Natural killer cell (primary cell): ENCODE measurements at regions not wholly inside any gene's neighbourhood (a gene's known extent, or its start where the extent isn't known, plus 50 kb on each side); places are given as distances from the start of the nearest gene placed in this dataset.

Experiments
- ATAC-seq, 3 donors: fragments of 150-1000 bp in 2 of 3; fragments of 200-7000 bp in 1 of 3; cut with Tn5 transposase; 1 replicate in 1 of 3; 2 replicates in 2 of 3; pipeline ENCODE4 v1.10.0; 2021; ENCODE audit warnings: mild to moderate bottlenecking in 2 of 3, moderate library complexity in 2 of 3
- DNase-seq, 2 donors: peaks; one replicate each; pipeline versions ENCODE4 v3.0.0 to v3.0.0-alpha.2; 2013 to 2021; ENCODE audit warnings: mixed read lengths in 1 of 2
- H3K27ac ChIP-seq: one replicate; pipeline ENCODE4 v1.5.1; 2013; ENCODE audit warnings: mild to moderate bottlenecking, low read length
- H3K27me3 ChIP-seq: one replicate; pipeline ENCODE4 v1.6.1; 2013; ENCODE audit warnings: low read length; ENCODE audit not compliant: control insufficient read depth, insufficient read depth
- H3K36me3 ChIP-seq: one replicate; pipeline ENCODE4 v1.6.1; 2013; ENCODE audit warnings: low read length; ENCODE audit not compliant: control insufficient read depth, insufficient read depth
- H3K4me1 ChIP-seq: one replicate; pipeline ENCODE4 v1.6.1; 2013; ENCODE audit warnings: low read length; ENCODE audit not compliant: control insufficient read depth, insufficient read depth
- H3K4me3 ChIP-seq: one replicate; pipeline ENCODE4 v1.5.1; 2013; ENCODE audit warnings: low read length
- H3K9me3 ChIP-seq: one replicate; pipeline ENCODE4 v1.6.1; 2013; ENCODE audit warnings: low read length; ENCODE audit not compliant: control insufficient read depth, insufficient read depth
- H3K27ac Mint-ChIP-seq, 2 donors: one replicate each; pipeline ENCODE4 v1.8.0; 2022; ENCODE audit warnings: mild to moderate bottlenecking in 2 of 2, mixed read lengths in 2 of 2, moderate library complexity in 1 of 2
- H3K27me3 Mint-ChIP-seq, 2 donors: one replicate each; pipeline ENCODE4 v1.8.0; 2022; ENCODE audit warnings: low read depth in 2 of 2, mixed read lengths in 2 of 2
- H3K36me3 Mint-ChIP-seq: one replicate; pipeline ENCODE4 v1.8.0; 2022; ENCODE audit warnings: mixed read lengths
- H3K4me1 Mint-ChIP-seq, 2 donors: one replicate each; pipeline ENCODE4 v1.8.0; 2022; ENCODE audit warnings: mixed read lengths in 2 of 2
- H3K4me3 Mint-ChIP-seq: one replicate; pipeline ENCODE4 v1.8.0; 2022; ENCODE audit warnings: mild to moderate bottlenecking, moderate library complexity, mixed read lengths
- H3K9me3 Mint-ChIP-seq, 2 donors: one replicate each; pipeline ENCODE4 v1.8.0; 2022; ENCODE audit warnings: mixed read lengths in 2 of 2
- WGBS: methylation state at CpG from one replicate; pipeline ENCODE4 v1.1.7; 2013; ENCODE audit warnings: missing lambda C conversion rate; ENCODE audit not compliant: insufficient coverage; 5-methylcytosine and 5-hydroxymethylcytosine counted together
- intact Hi-C: fragments of 100-400 bp; cut with micrococcal nuclease; formaldehyde crosslinking; loops from one replicate; pipeline ENCODE4 v1.14.2; 2022
- TF ChIP-seq, protein P1 (sequence below): fragments of 200-600 bp; IDR thresholded peaks from one replicate; pipeline ENCODE4 v1.8.0; 2022; ENCODE audit warnings: antibody characterized with exemption

DNA sequence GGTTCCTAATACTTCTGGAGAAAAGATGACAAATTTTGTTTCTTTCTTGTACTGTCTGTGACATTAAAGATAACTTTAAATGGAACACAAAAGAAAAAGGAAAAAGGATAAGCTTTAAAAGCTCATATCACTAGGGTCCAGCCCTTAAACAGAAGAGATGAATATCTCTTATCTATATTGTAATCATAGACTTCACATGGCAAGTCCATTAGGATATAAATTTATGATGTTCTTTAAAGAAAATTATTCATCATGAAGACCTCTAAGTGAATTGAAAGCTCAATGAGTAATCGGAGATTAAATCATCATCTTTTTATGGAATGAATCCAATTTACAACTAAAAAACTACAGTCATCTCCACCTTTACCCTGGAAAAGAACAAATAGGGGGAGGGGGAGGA is 111.6 kb upstream of the SATB2 start:
- TF ChIP-seq, protein P1, sequence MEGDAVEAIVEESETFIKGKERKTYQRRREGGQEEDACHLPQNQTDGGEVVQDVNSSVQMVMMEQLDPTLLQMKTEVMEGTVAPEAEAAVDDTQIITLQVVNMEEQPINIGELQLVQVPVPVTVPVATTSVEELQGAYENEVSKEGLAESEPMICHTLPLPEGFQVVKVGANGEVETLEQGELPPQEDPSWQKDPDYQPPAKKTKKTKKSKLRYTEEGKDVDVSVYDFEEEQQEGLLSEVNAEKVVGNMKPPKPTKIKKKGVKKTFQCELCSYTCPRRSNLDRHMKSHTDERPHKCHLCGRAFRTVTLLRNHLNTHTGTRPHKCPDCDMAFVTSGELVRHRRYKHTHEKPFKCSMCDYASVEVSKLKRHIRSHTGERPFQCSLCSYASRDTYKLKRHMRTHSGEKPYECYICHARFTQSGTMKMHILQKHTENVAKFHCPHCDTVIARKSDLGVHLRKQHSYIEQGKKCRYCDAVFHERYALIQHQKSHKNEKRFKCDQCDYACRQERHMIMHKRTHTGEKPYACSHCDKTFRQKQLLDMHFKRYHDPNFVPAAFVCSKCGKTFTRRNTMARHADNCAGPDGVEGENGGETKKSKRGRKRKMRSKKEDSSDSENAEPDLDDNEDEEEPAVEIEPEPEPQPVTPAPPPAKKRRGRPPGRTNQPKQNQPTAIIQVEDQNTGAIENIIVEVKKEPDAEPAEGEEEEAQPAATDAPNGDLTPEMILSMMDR = no peak
- H3K4me3 ChIP-seq = no peak overlapping the region
- no peaks in the 10 kb centered on the region for H3K4me1 Mint-ChIP-seq
- no peaks in the 10 kb centered on the region for H3K4me1 ChIP-seq
- H3K27ac ChIP-seq = no peak overlapping the region
- H3K36me3 ChIP-seq = no peaks in the 10 kb centered on the region
- H3K9me3 ChIP-seq = no peaks in the 10 kb centered on the region
- DNase-seq (no peak), ATAC-seq (no peak)
- no peaks in the 10 kb centered on the region for H3K36me3 Mint-ChIP-seq
- H3K27ac Mint-ChIP-seq = no peak overlapping the region
- H3K4me3 Mint-ChIP-seq = no peak overlapping the region
- H3K27me3 Mint-ChIP-seq = no peaks in the 10 kb centered on the region
- H3K27me3 ChIP-seq = no peaks in the 10 kb centered on the region
- peaks cover 0 to 2% of the 10 kb centered on the region in 2 donors for H3K9me3 Mint-ChIP-seq
- intact Hi-C loops = no loop called here
- whole genome bisulfite sequencing = no CpG with 5 or more reads among the region's 1 CpG

GRCh38 chr2:199558156-199558555 is 100.4 kb upstream of the SATB2 start:
- Mint-ChIP-seq H3K36me3 (no peaks in the 10 kb centered on the region), H3K9me3 (no peaks in the 10 kb centered on the region), H3K27ac (no peak overlapping the region), H3K27me3 (no peaks in the 10 kb centered on the region), H3K4me1 (no peaks in the 10 kb centered on the region), H3K4me3 (no peak overlapping the region)
- no peak overlapping the region for H3K27ac ChIP-seq
- TF ChIP-seq, protein P1 = no peak
- no peaks in the 10 kb centered on the region for H3K9me3 ChIP-seq
- no peaks in the 10 kb centered on the region for H3K4me1 ChIP-seq
- WGBS = 93% methylated on average over 12 of the region's 14 CpGs
- H3K4me3 ChIP-seq = no peak overlapping the region
- no peaks in the 10 kb centered on the region for H3K27me3 ChIP-seq
- DNase-seq (no peak), ATAC-seq (no peak)
- no peaks in the 10 kb centered on the region for H3K36me3 ChIP-seq
- intact Hi-C loops = no loop called here

DNA sequence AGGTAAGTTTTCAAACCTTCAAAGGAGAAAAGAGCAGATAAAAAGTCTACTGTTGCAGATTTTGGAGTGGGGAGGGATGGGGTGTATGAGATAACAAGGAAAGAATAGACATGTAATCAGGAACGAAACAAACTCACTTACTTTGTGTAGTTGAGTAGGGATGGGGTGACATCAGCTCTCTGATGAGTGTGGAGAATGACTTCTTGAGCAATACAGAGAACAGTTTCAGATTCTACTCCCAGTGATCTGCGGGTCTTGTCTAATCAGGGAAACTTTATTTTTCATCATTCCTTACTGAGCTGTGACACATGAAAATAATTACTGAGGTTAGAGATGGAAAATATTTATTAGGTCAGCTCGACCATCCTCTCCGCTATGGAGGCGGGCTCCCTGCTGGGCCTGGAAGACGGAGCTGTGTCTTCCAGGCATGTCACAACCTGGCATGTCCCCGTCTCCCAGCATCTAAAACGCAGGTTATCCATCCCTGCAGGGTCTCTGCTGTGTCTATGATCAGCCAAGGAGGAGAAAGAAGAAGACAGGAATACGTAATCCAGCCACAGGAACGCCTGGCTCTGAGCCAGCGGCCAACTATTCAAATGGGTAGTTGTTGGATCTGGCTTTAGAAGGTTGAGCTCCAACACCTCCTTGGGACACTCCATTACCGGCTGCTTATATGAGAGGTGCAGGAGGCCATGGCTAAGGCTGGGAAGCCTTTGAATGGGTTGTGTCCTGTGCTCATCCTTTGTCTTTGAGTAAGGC is 99.0 kb upstream of the SATB2 start:
- DNase-seq (no peak), ATAC-seq (no peak)
- H3K27me3 ChIP-seq = no peaks in the 10 kb centered on the region
- no peaks in the 10 kb centered on the region for H3K36me3 Mint-ChIP-seq
- no peak overlapping the region for H3K4me3 ChIP-seq
- intact Hi-C loops = no loop called here
- no peaks in the 10 kb centered on the region for H3K27me3 Mint-ChIP-seq
- H3K9me3 ChIP-seq = no peaks in the 10 kb centered on the region
- H3K36me3 ChIP-seq = no peaks in the 10 kb centered on the region
- no peak overlapping the region for H3K4me3 Mint-ChIP-seq
- 87% methylated on average over 12 of the region's 12 CpGs for WGBS
- TF ChIP-seq, protein P1 = no peak
- no peaks in the 10 kb centered on the region for H3K4me1 ChIP-seq
- H3K9me3 Mint-ChIP-seq = no peaks in the 10 kb centered on the region
- H3K4me1 Mint-ChIP-seq = no peaks in the 10 kb centered on the region
- H3K27ac ChIP-seq = no peak overlapping the region
- no peak overlapping the region for H3K27ac Mint-ChIP-seq

DNA sequence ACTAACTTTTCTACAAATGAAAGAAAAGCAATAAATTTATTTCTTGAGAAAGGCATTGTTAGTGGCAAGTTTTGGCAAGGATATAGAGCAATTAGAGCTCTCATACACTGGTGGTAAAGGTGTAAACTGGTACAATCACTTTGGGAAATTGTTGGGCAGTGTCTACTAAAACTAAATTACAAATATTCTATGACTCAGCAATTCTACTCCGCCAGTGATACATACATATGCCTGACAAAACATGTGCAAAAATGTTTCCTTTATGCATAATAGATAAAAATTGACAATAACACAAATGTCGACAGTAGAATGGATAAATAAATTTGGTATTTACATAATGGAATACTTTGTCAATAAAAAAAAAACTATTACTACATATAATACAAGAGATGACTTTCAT is 96.3 kb upstream of the SATB2 start:
- Histone ChIP-seq H3K27ac (no peak overlapping the region), H3K9me3 (no peaks in the 10 kb centered on the region), H3K4me3 (no peak overlapping the region), H3K4me1 (no peaks in the 10 kb centered on the region), H3K36me3 (no peaks in the 10 kb centered on the region), H3K27me3 (no peaks in the 10 kb centered on the region)
- H3K9me3 Mint-ChIP-seq = peaks cover 0 to 4% of the 10 kb centered on the region in 2 donors
- intact Hi-C loops = no loop called here
- no peak overlapping the region for H3K4me3 Mint-ChIP-seq
- no peak overlapping the region for H3K27ac Mint-ChIP-seq
- TF ChIP-seq, protein P1 = no peak
- no CpG with 5 or more reads among the region's 2 CpGs for WGBS
- H3K27me3 Mint-ChIP-seq = no peaks in the 10 kb centered on the region
- no peaks in the 10 kb centered on the region for H3K4me1 Mint-ChIP-seq
- no peak for ATAC-seq
- DNase-seq = no peak
- H3K36me3 Mint-ChIP-seq = no peaks in the 10 kb centered on the region
